Caco-2 (cell line): ENCODE measurements at regions not wholly inside any gene's neighbourhood (a gene's known extent, or its start where the extent isn't known, plus 50 kb on each side); places are given as distances from the start of the nearest gene placed in this dataset.

Experiments
- BruUV-seq: library from RNA; stranded (reverse); fragments of 400-500 nt; replicated peaks from 2 replicates; lab custom pipeline; 2021; lab: Mats Ljungman, UMichigan
- CTCF ChIA-PET: fragments of 300-600 bp; sonication (Branson Sonifier 250); formaldehyde crosslinking; loops from one replicate; lab custom pipeline; 2022; ENCODE audit warnings: antibody characterized with exemption; lab: Charles Lee
- POLR2A ChIA-PET: fragments of 300-600 bp; sonication (Branson Sonifier 250); formaldehyde crosslinking; loops from one replicate; lab custom pipeline; 2022; ENCODE audit warnings: antibody characterized with exemption; lab: Charles Lee
- DNase-seq, 2 experiments: peaks; one replicate each; pipeline versions ENCODE4 v3.0.0 to v3.0.0-alpha.2; 2020 to 2022
- H3K27me3 ChIP-seq: replicated peaks from 2 replicates; pipeline ENCODE4 v1.6.0; 2011; ENCODE audit warnings: low read length; ENCODE audit not compliant: control insufficient read depth, insufficient read depth
- H3K36me3 ChIP-seq: 2 replicates; pipeline ENCODE4 v1.5.1; 2011; ENCODE audit warnings: low read length; ENCODE audit not compliant: control insufficient read depth, insufficient read depth
- H3K4me1 ChIP-seq: fragments of 250-450 bp; sonication (Bioruptor Pico); 2 replicates; pipeline ENCODE4 v1.5.1; 2020; ENCODE audit warnings: mild to moderate bottlenecking
- H3K4me3 ChIP-seq: 2 replicates; pipeline ENCODE4 v1.5.1; 2011; ENCODE audit warnings: low read depth, mild to moderate bottlenecking, control low read depth, low read length
- H3K9me3 ChIP-seq: fragments of 250-450 bp; sonication (Bioruptor Pico); 2 replicates; pipeline ENCODE4 v1.5.1; 2020; ENCODE audit warnings: mild to moderate bottlenecking, moderate library complexity
- H3K27ac Mint-ChIP-seq: one replicate; pipeline ENCODE4 v1.8.0; 2022; ENCODE audit warnings: mixed read lengths; ENCODE audit not compliant: unreplicated experiment
- H3K27me3 Mint-ChIP-seq: one replicate; pipeline ENCODE4 v1.8.0; 2022; ENCODE audit warnings: mixed read lengths; ENCODE audit not compliant: insufficient read depth, unreplicated experiment
- H3K36me3 Mint-ChIP-seq: one replicate; pipeline ENCODE4 v1.8.0; 2022; ENCODE audit warnings: mild to moderate bottlenecking, mixed read lengths; ENCODE audit not compliant: insufficient read depth, unreplicated experiment
- H3K4me1 Mint-ChIP-seq: one replicate; pipeline ENCODE4 v1.8.0; 2022; ENCODE audit warnings: low read depth, mixed read lengths; ENCODE audit not compliant: unreplicated experiment
- H3K4me3 Mint-ChIP-seq: one replicate; pipeline ENCODE4 v1.8.0; 2022; ENCODE audit warnings: mild to moderate bottlenecking, moderate library complexity, mixed read lengths; ENCODE audit not compliant: unreplicated experiment
- H3K9me3 Mint-ChIP-seq: one replicate; pipeline ENCODE4 v1.8.0; 2022; ENCODE audit warnings: mixed read lengths; ENCODE audit not compliant: unreplicated experiment
- intact Hi-C: fragments of 100-400 bp; cut with micrococcal nuclease; formaldehyde crosslinking; loops from one replicate; pipeline ENCODE4 v1.10.0; 2022; ENCODE audit not compliant: unreplicated experiment
- TF ChIP-seq, protein P1 (sequence below), 2 experiments: fragments of 200-600 bp in 1 of 2; IDR thresholded peaks; 1 replicate in 1 of 2; 2 replicates in 1 of 2; pipeline versions ENCODE4 v1.5.1 to v1.8.0; 2011 to 2022; ENCODE audit warnings: antibody characterized with exemption in 1 of 2, control low read depth in 1 of 2, inconsistent platforms in 1 of 2, low read depth in 1 of 2, low read length in 1 of 2, mild to moderate bottlenecking in 1 of 2, moderate library complexity in 1 of 2; ENCODE audit not compliant: insufficient read depth in 1 of 2, severe bottlenecking in 1 of 2, unreplicated experiment in 1 of 2

DNA sequence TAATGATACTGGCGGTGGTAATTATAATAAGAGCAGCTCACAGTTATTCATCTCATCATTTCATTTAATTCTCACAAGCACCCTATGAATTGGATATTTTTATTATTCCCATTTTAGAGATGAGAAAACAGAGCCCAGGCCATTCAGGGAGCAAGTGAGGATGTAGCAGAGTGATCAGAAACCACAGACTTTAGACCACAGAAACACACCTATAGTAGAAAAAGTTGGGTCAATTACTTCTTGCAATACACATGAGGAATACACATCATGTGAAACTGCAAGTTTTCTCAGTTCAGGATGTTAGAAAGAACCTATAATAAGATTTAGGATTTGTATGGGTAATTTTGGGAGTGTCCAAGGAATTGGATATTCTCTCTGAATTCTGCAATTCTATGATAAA lies 278.0 kb downstream of the ADRA2A start:
- H3K9me3 ChIP-seq, result no peaks in the 10 kb centered on the region
- no peaks in the 10 kb centered on the region for H3K4me1 Mint-ChIP-seq
- intact Hi-C loops, result no loop called here
- H3K27ac Mint-ChIP-seq, result no peak overlapping the region
- no peak overlapping the region for H3K4me3 ChIP-seq
- no peak for DNase-seq
- H3K36me3 Mint-ChIP-seq, result no peaks in the 10 kb centered on the region
- H3K27me3 Mint-ChIP-seq, result peaks cover 6% of the 10 kb centered on the region
- TF ChIP-seq, protein P1, sequence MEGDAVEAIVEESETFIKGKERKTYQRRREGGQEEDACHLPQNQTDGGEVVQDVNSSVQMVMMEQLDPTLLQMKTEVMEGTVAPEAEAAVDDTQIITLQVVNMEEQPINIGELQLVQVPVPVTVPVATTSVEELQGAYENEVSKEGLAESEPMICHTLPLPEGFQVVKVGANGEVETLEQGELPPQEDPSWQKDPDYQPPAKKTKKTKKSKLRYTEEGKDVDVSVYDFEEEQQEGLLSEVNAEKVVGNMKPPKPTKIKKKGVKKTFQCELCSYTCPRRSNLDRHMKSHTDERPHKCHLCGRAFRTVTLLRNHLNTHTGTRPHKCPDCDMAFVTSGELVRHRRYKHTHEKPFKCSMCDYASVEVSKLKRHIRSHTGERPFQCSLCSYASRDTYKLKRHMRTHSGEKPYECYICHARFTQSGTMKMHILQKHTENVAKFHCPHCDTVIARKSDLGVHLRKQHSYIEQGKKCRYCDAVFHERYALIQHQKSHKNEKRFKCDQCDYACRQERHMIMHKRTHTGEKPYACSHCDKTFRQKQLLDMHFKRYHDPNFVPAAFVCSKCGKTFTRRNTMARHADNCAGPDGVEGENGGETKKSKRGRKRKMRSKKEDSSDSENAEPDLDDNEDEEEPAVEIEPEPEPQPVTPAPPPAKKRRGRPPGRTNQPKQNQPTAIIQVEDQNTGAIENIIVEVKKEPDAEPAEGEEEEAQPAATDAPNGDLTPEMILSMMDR (IDR thresholded peaks at IDR 0.05; ENCODE audit: insufficient read depth in 1 of 2, low read depth in 1 of 2, low read length in 1 of 2, severe bottlenecking in 1 of 2, unreplicated experiment in 1 of 2), result no peak
- H3K4me1 ChIP-seq, result no peaks in the 10 kb centered on the region
- no peak overlapping the region for H3K4me3 Mint-ChIP-seq
- POLR2A ChIA-PET, result no interaction called here
- H3K27me3 ChIP-seq, result no peaks in the 10 kb centered on the region; the same call in 1 of the 2 replicates
- BruUV-seq, result no TSS peak
- CTCF ChIA-PET, result no interaction called here
- no peaks in the 10 kb centered on the region for H3K9me3 Mint-ChIP-seq
- H3K36me3 ChIP-seq, result no peaks in the 10 kb centered on the region

DNA sequence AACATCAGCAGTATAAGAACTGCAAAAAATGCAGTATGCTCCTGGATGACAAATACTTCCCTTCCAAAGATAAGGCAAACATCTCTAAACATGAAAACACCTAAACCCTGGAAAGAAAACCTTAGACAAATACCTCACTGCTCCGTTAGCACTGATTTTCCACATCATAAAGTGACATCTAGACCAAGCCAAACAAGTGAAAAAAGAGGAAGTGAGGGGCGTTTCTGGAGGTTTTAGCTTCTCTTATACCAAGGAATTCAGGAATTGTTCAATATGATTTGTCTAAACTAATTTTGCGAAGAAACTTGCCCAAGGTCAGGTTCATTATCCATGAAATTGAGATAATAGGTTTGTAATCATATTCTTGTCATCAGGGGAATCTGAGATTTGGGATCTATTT lies 279.7 kb downstream of the ADRA2A start:
- no peak overlapping the region for H3K27ac Mint-ChIP-seq
- no peaks in the 10 kb centered on the region for H3K9me3 Mint-ChIP-seq
- no peak overlapping the region for H3K4me3 Mint-ChIP-seq
- peaks cover 5% of the 10 kb centered on the region for H3K4me1 Mint-ChIP-seq
- no peaks in the 10 kb centered on the region for H3K9me3 ChIP-seq
- POLR2A ChIA-PET, result no interaction called here
- CTCF ChIA-PET, result no interaction called here
- no TSS peak for BruUV-seq
- H3K4me1 ChIP-seq, result no peaks in the 10 kb centered on the region
- H3K27me3 Mint-ChIP-seq, result peaks cover 10% of the 10 kb centered on the region
- no peaks in the 10 kb centered on the region for H3K36me3 Mint-ChIP-seq
- H3K4me3 ChIP-seq, result no peak overlapping the region
- H3K27me3 ChIP-seq, result no peaks in the 10 kb centered on the region; the same call in 1 of the 2 replicates
- H3K36me3 ChIP-seq, result no peaks in the 10 kb centered on the region
- no peak for DNase-seq
- TF ChIP-seq, protein P1 (IDR thresholded peaks at IDR 0.05; ENCODE audit: insufficient read depth in 1 of 2, low read depth in 1 of 2, low read length in 1 of 2, severe bottlenecking in 1 of 2, unreplicated experiment in 1 of 2), result no peak
- intact Hi-C loops, result no loop called here

DNA sequence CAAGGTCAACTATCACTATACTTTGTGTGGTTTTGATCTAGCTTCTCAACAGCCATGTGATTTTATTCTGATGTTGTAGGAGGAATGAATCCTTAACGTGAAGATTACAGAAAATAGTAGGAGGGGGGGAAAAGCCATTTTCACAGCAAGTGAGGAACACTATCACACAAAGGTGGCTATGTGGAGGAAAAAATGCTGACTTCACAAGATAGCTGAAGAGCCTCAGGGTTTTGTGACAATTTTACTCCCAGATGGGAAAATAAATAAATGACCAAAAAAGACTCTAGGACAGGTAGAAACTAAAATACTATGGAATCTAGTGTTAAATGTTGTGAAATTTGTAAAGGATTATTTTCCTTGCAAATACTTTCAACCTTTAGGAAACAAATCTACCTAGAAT lies 281.0 kb downstream of the ADRA2A start:
- intact Hi-C loops, result no loop called here
- Histone ChIP-seq H3K4me3 (no peak overlapping the region), H3K27me3 (no peaks in the 10 kb centered on the region; the same call in 1 of the 2 replicates), H3K4me1 (no peaks in the 10 kb centered on the region), H3K36me3 (no peaks in the 10 kb centered on the region), H3K9me3 (no peaks in the 10 kb centered on the region)
- DNase-seq, result no peak
- H3K9me3 Mint-ChIP-seq, result no peaks in the 10 kb centered on the region
- H3K4me3 Mint-ChIP-seq, result no peak overlapping the region
- H3K27ac Mint-ChIP-seq, result no peak overlapping the region
- peaks cover 12% of the 10 kb centered on the region for H3K27me3 Mint-ChIP-seq
- H3K4me1 Mint-ChIP-seq, result peaks cover 5% of the 10 kb centered on the region
- BruUV-seq, result no TSS peak
- ChIA-PET CTCF (no interaction called here), POLR2A (no interaction called here)
- TF ChIP-seq, protein P1 (IDR thresholded peaks at IDR 0.05; ENCODE audit: insufficient read depth in 1 of 2, low read depth in 1 of 2, low read length in 1 of 2, severe bottlenecking in 1 of 2, unreplicated experiment in 1 of 2), result no peak
- H3K36me3 Mint-ChIP-seq, result no peaks in the 10 kb centered on the region
